HG03520 (cell line): ENCODE measurements at regions not wholly inside any gene's neighbourhood (a gene's known extent, or its start where the extent isn't known, plus 50 kb on each side); places are given as distances from the start of the nearest gene placed in this dataset.

Source experiments
- ATAC-seq: cut with Tn5 transposase; IDR thresholded peaks from one replicate; pipeline ENCODE4 v1.9.1; 2021; ENCODE audit warnings: mild to moderate bottlenecking, moderate library complexity; ENCODE audit not compliant: unreplicated experiment

DNA sequence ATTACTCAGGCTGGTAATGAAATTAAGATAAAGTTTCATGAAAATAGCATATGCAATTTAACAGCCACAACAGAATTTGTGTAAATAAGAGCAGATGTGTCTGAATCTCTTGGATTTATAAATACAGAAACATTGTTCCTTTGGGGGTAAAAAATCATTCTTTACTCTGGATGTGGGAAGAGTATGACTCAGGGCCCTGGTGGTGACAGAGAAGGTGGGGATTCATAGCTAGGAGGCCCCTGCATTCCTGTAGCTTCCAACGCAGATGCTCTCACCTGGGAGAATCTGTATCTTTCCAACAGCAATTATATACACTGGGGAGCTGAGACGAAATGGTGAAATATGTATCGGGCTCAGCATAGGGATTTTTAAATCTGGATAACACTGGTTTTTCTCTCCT, 167.6 kb upstream of the CADPS start:
- ATAC-seq: no peak

DNA sequence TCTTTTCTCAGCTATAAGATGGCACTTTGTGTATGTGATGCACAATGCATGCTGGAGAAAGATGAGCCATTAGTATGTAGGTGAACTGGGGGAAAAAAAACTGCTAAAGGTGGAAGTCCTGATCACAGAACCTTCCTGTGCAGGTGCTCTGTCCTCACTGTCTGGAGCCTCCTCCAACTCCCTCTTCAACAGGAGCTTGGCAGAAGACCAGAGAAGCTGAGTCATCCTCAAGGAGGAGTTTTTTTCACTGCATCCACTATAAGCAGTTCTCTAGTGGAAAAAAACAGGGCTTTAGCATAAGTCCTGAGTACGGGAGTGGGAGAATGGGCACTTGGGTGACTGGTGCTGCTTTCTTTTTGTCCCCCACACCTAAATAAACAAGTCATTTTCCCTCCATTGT, 168.4 kb upstream of the CADPS start:
- ATAC-seq: no peak

GRCh38 chr3:63046152-63046551, 170.9 kb upstream of the CADPS start:
- no peak for ATAC-seq

GRCh38 chr3:63046580-63046979, 171.4 kb upstream of the CADPS start:
- ATAC-seq: no peak

- no peak for ATAC-seq
Observed at GRCh38 chr3:63047068-63047467, 171.9 kb upstream of the CADPS start.

- ATAC-seq: no peak
Observed at GRCh38 chr3:63048367-63049326, 173.4 kb upstream of the CADPS start.

DNA sequence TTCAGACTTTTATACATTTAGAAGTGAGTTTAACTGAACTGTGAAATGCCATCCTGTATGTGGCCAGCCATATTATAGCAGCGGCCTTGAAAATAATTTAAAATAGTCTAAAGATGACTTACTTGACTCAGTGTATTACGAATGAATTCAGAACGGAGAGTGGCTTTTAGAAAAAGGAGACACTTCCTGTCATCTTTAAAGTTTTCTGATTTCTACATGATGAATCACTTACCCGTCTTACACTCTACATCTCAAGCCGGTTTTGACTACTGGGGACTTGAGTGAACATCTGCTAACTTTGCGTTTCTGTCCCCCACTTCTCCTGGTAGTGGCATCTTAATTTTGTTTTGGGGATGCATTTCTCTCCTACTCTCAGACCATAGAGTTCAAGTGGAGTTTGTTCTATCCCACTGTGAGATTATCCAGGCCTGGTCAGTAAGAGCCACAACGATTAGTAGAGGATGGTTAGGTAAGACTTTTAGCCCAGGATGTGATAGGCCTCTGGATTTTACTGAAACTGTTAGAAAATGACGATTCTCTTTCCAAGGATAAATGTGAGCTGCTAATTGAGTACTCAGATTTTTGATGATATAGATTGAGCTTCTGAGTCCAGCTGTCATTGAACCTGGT, 175.4 kb upstream of the CADPS start:
- ATAC-seq: no peak

- no peak for ATAC-seq
Observed at GRCh38 chr3:63051920-63052319, 176.7 kb upstream of the CADPS start.

DNA sequence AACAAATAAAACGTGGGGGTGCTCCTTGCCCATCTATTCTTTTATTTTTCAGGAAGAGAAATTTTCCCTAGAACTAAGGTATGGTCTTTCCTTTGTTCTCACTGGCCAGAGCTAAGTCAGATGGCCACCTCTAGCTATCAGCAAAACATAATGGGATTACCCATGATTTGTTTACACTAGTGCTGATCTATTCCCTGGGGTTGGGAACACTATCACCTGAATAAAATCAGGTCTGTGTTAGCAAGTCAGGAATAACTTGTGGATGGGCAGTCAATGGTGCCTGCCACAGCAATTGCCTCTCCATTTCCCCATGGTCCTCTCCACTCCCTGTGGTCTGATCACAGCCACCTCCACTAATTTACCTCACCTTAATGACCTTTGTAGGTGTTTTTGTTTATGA, 181.7 kb upstream of the CADPS start:
- ATAC-seq: no peak

- ATAC-seq: no peak
Observed at GRCh38 chr3:63060412-63060811, 185.2 kb upstream of the CADPS start.

DNA sequence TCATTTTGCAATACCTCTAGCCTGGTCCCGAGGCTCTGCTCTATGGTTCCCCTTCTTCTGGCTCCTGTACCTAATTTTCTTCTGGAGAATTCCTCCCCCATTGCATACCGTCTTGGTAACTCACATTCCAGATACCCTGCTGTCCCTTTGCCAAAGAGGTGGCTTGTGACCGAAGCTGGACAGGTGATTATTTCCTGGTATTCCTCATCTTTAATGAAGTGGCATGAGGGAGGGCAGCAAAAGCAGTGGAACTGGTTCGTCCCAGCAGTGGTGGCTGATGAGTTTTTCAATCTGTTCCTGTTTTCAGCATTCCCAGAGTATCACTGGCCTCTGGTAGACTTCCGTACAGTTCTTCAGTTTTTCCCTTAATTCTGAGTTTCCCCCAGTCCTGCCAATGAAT, 186.2 kb upstream of the CADPS start:
- ATAC-seq: no peak

- no peak for ATAC-seq
Observed at GRCh38 chr3:63064209-63064755, 189.1 kb upstream of the CADPS start.

DNA sequence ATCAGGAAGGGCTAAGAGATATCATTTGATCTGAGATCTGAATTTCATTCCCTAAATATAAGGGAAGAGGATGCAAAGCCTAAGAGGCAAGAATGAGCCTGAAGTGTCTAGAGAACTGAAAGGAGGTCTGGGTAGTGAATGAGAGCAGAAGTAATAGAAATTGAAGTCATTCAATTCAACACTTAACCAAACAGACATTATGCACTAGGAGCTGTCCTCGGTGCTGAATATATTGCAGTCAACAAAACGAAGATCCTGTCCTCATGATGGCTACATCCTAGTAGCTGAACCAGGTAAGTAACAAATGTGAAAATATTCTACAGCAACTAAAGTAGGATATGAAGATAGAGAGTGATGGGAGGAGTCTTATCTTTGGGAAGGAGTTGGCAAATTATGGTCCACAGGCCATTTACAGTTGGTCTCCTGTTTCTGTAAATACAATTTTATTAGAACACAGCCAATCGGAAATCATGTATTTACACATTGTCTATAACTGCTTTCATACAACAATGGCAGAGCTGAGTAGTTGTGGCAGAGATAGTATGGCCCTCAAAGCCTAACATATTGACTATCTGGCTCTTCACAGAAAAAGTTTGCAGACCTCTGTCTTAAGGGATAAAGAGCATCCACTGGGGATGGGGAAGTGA, 192.9 kb upstream of the CADPS start:
- ATAC-seq: no peak

DNA sequence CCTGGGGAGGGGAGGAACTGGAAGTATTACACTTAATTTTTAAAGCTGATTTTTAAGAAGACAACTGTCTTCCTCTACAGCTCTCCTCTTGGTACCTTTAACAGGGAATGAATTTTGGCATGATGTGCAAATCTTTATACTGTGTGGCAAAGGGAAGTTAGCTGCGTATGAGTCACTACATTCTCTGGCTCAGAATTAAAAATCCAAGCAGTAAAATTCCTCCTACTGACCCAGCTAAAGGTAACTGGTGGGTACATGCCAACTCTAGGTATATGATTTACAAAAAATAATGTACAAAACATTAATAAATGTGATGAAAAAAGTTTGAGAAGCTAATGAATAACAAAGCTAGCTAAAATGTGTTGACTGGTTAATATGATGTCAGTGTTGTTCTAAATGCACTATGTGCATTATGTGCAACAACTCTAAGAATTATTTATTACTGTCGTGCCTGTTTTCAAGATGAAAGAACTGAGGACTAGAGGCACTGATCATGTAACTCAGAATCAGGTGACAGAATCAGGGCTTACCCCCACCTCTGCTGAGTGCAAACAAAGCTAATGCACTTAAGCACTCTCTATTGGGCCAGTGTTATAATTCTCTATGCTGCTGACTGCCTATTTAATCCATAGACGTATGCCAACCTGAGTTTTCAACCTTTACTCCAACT, 194.7 kb upstream of the CADPS start:
- no peak for ATAC-seq

DNA sequence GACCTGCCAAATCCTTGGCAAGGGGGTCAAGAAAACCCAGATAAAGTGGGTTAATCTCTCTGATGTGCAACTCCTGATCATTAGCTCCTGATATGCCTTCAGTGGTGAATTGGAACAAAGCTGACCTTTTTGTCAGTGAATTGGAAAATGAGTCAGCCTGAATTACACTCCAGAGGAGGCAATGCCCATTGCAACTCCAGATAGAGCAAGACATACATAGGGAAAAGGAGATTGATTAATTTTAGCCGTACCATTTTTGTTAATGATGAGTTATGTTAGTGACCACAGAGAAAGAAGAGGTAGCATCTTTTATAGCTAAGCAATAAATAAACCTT, 195.2 kb upstream of the CADPS start:
- no peak for ATAC-seq

- ATAC-seq: no peak
Observed at GRCh38 chr3:63076357-63076756, 201.1 kb upstream of the CADPS start.

GRCh38 chr3:63086190-63086589, 191.9 kb upstream of the SYNPR start:
- no peak for ATAC-seq

- no peak for ATAC-seq
Observed at GRCh38 chr3:63089007-63089750, 188.9 kb upstream of the SYNPR start.

GRCh38 chr3:63089751-63090132, 188.4 kb upstream of the SYNPR start:
- no peak for ATAC-seq

DNA sequence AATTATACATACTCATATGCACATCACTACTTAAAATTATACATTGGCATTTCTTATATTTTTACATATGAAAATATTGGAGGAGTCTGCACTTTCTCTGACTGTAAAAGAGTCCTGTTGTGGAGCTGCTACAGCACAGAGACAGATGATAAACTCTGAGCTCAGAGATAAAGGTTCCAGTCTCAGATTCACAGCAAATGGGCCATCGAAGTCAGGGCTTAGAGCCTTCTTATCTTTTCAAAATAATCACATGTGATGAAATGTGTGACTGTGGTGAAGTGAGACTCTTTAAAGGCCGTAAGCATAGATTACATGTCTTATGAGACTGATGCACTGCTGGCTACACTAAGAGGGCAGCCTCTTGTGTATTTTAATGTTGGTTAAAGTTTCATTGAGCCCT, 187.5 kb upstream of the SYNPR start:
- no peak for ATAC-seq

DNA sequence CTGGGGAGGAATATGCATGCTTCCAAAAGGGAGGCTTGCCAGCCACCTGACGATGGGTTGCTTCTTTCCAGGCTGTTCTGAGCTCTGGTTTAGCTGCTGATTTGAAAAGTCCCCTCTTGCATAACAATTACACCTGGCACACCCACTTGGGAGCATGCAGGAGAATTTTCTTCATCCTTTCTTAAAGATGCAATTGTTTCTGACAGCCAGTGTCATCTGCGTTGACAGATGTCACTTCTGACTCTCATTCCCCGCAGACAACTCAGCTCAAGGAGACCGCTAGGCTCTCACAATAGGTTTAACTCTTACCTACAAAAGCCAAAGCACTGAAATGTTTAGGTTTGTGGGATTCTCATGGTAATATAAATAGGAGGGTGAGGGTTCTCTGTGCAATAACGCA, 185.6 kb upstream of the SYNPR start:
- ATAC-seq: no peak
